K562 (cell line): ENCODE measurements at regions not wholly inside any gene's neighbourhood (a gene's known extent, or its start where the extent isn't known, plus 50 kb on each side); places are given as distances from the start of the nearest gene placed in this dataset.

ENCODE experiments used
- ATAC-seq: fragments of 200-7000 bp; cut with Tn5 transposase; 3 replicates; pipeline ENCODE4 v1.9.1; 2020; ENCODE audit warnings: moderate library complexity
- BruUV-seq: library from RNA; stranded (reverse); fragments of 400-500 nt; replicated peaks from 2 replicates; lab custom pipeline; 2021; lab: Mats Ljungman, UMichigan
- CTCF ChIA-PET: fragments of 300-600 bp; formaldehyde crosslinking; extraction: SDS; loops from one replicate; lab custom pipeline; 2021; ENCODE audit warnings: low intra/inter-chr PET ratio; lab: Yijun Ruan, JAX
- POLR2A ChIA-PET: fragments of 300-600, 350-650 bp; sonication (Branson Sonifier 250); formaldehyde crosslinking; extraction: SDS; loops from one replicate; lab custom pipeline; 2021; ENCODE audit warnings: antibody characterized with exemption, inconsistent platforms; lab: Yijun Ruan, JAX
- DNase-seq, 4 experiments: peaks; one replicate each; pipeline versions ENCODE4 v3.0.0 to v3.0.0-alpha.2; 2011 to 2018; ENCODE audit warnings: low spot score in 3 of 4, mixed read lengths in 3 of 4; ENCODE audit errors: extremely low read depth in 1 of 4
- FAIRE-seq: peaks from 2 replicates; lab custom pipeline; 2011; peaks lifted over from hg19 to GRCh38; lab: Jason Lieb, UNC
- H2AFZ ChIP-seq: 2 replicates; pipeline ENCODE4 v1.6.0; 2011; ENCODE audit warnings: low read depth, low read length, control low read depth, inconsistent platforms
- H3K27ac ChIP-seq: fragments of 200-600 bp; 3 replicates; pipeline ENCODE4 v1.8.0; 2011; ENCODE audit warnings: low read depth, mild to moderate bottlenecking, control low read depth, inconsistent platforms, low read length, moderate library complexity, mixed read lengths; ENCODE audit errors: extremely low read depth
- H3K27me3 ChIP-seq, 2 experiments: fragments of 300-600 bp in 1 of 2; 2 replicates in 1 of 2; 3 replicates in 1 of 2; pipeline versions ENCODE4 v1.6.0 to v1.8.0; 2011; ENCODE audit warnings: inconsistent platforms in 2 of 2, low read length in 2 of 2, mild to moderate bottlenecking in 1 of 2, mixed read lengths in 1 of 2, moderate library complexity in 1 of 2; ENCODE audit not compliant: control insufficient read depth in 2 of 2, insufficient read depth in 2 of 2
- H3K36me3 ChIP-seq: fragments of 300-600 bp; 3 replicates; pipeline ENCODE4 v1.8.0; 2011; ENCODE audit warnings: mild to moderate bottlenecking, low read length, inconsistent platforms; ENCODE audit not compliant: control insufficient read depth, insufficient read depth
- H3K4me1 ChIP-seq, 2 experiments: fragments of 200-600 bp in 1 of 2; replicated peaks in 1 of 2; 2 replicates in 1 of 2; 3 replicates in 1 of 2; pipeline versions ENCODE4 v1.5.1 to v1.8.0; 2011; ENCODE audit warnings: inconsistent platforms in 2 of 2, low read length in 2 of 2, mild to moderate bottlenecking in 1 of 2, mixed read lengths in 1 of 2, moderate library complexity in 1 of 2; ENCODE audit not compliant: control insufficient read depth in 2 of 2, insufficient read depth in 2 of 2
- H3K4me2 ChIP-seq: 2 replicates; pipeline ENCODE4 v1.6.1; 2011; ENCODE audit warnings: low read length, control low read depth, inconsistent platforms, mixed read lengths; ENCODE audit not compliant: insufficient read depth
- H3K4me3 ChIP-seq: fragments of 200-600 bp; sonication (generic), shearing (Covaris generic); 2 replicates; pipeline ENCODE4 v1.5.1; 2016; ENCODE audit warnings: control low read depth, inconsistent platforms
- H3K79me2 ChIP-seq: fragments of 200-600 bp; 3 replicates; pipeline ENCODE4 v1.8.0; 2011; ENCODE audit warnings: low read length, inconsistent platforms; ENCODE audit not compliant: control insufficient read depth, insufficient read depth
- H3K9ac ChIP-seq, 2 experiments: 2 replicates each; pipeline versions ENCODE4 v1.6.0 to v1.6.1; 2011; ENCODE audit warnings: low read depth in 2 of 2, low read length in 2 of 2, control low read depth in 1 of 2, inconsistent platforms in 1 of 2, mild to moderate bottlenecking in 1 of 2, mixed read lengths in 1 of 2; ENCODE audit not compliant: insufficient read depth in 1 of 2
- H3K9me1 ChIP-seq: one replicate; pipeline ENCODE4 v1.6.0; 2011; ENCODE audit warnings: inconsistent platforms, mild to moderate bottlenecking, low read length, moderate library complexity; ENCODE audit not compliant: control insufficient read depth, insufficient read depth
- H3K9me3 ChIP-seq: replicated peaks from 2 replicates; pipeline ENCODE4 v1.5.1; 2011; ENCODE audit warnings: low read depth, low read length, inconsistent platforms; ENCODE audit not compliant: control insufficient read depth, insufficient read depth
- H4K20me1 ChIP-seq: replicated peaks from 2 replicates; pipeline ENCODE4 v1.6.1; 2011; ENCODE audit warnings: low read length, inconsistent platforms, mixed read lengths; ENCODE audit not compliant: control insufficient read depth, insufficient read depth
- CBX1 ChIP-seq: sonication (generic); IDR thresholded peaks from 2 replicates; pipeline ENCODE4 v1.6.1; 2016; ENCODE audit warnings: antibody characterized with exemption, low read depth, mild to moderate bottlenecking
- E2F1 ChIP-seq: sonication (generic); formaldehyde crosslinking; IDR thresholded peaks from 2 replicates; pipeline ENCODE4 v1.8.1; 2023; ENCODE audit warnings: mild to moderate bottlenecking, missing genetic modification reagents, moderate library complexity
- EP400 ChIP-seq: fragments of 450-650 bp; IDR thresholded peaks from 2 replicates; pipeline ENCODE4 v1.6.1; 2017; ENCODE audit warnings: antibody characterized with exemption, mild to moderate bottlenecking, moderate library complexity
- FOXJ3 ChIP-seq: sonication (generic); formaldehyde crosslinking; IDR thresholded peaks from 2 replicates; pipeline ENCODE4 v1.4.0; 2020; ENCODE audit warnings: mild to moderate bottlenecking, missing genetic modification reagents
- HLTF ChIP-seq: fragments of 450-650 bp; IDR thresholded peaks from 2 replicates; pipeline ENCODE4 v1.6.1; 2016
- MBD1 ChIP-seq: fragments of 250-450 bp; sonication (Bioruptor Pico); IDR thresholded peaks from 2 replicates; pipeline ENCODE4 v1.8.0; 2022; ENCODE audit warnings: inconsistent platforms
- RFX5 ChIP-seq: IDR thresholded peaks from 2 replicates; pipeline ENCODE4 v1.6.1; 2011; ENCODE audit warnings: low read depth, mild to moderate bottlenecking, improper control_type of control experiment, low read length
- ZNF395 ChIP-seq: fragments of 200-800 bp; sonication (Bioruptor generic); IDR thresholded peaks from 2 replicates; pipeline ENCODE4 v1.6.1; 2017; ENCODE audit warnings: missing genetic modification characterization, missing compliant biosample characterization
- ZNF785 ChIP-seq: fragments of 250-450 bp; sonication (Bioruptor Pico); IDR thresholded peaks from 2 replicates; pipeline ENCODE4 v1.4.0; 2020; ENCODE audit warnings: mild to moderate bottlenecking
- WGBS: fragments of 100-300 bp; shearing (Covaris generic); methylation state at CpG from one replicate; pipeline ENCODE4 v1.1.6; 2016; ENCODE audit warnings: low coverage, mixed read lengths; ENCODE audit not compliant: insufficient coverage; ENCODE audit errors: missing lambda C conversion rate; 5-methylcytosine and 5-hydroxymethylcytosine counted together
- in situ Hi-C: fragments of 300-500 bp; cut with MboI; formaldehyde crosslinking; loops from 4 replicates; pipeline ENCODE4 v1.15.0; 2018; ENCODE audit warnings: inconsistent platforms, mixed read lengths
- intact Hi-C: fragments of 100-400 bp; cut with micrococcal nuclease; formaldehyde crosslinking; loops from 2 replicates; pipeline ENCODE4 v1.14.2; 2022

GRCh38 chr3:120506076-120506827, 55.5 kb upstream of the FSTL1 start:
- no TSS peak for BruUV-seq
- Histone ChIP-seq H3K36me3 (no peaks in the 10 kb centered on the region), H3K4me2 (no peak overlapping the region), H4K20me1 (no peaks in the 10 kb centered on the region), H3K4me3 (no peak overlapping the region), H3K27me3 (no peaks in the 10 kb centered on the region; a peak in 1 of 5 replicates), H2AFZ (no peak overlapping the region), H3K9me3 (no peaks in the 10 kb centered on the region), H3K9me1 (no peaks in the 10 kb centered on the region), H3K79me2 (no peaks in the 10 kb centered on the region), H3K9ac (no peak overlapping the region), H3K27ac (no peak overlapping the region), H3K4me1 (no peaks in the 10 kb centered on the region)
- POLR2A ChIA-PET = no interaction called here
- in situ Hi-C loops = no loop called here
- TF ChIP-seq ZNF785 (no peak), ZNF395 (no peak), EP400 (no peak), FOXJ3 (CRISPR knock-in tag) (no peak), MBD1 (CRISPR knock-in tag) (no peak), CBX1 (no peak), HLTF (no peak), RFX5 (no peak), E2F1 (no peak)
- intact Hi-C loops = no loop called here
- CTCF ChIA-PET = no interaction called here
- ATAC-seq (no peak), DNase-seq (no peak), FAIRE-seq (no peak)
- WGBS = 0% methylated on average over 5 of the region's 5 CpGs
